Spleen (tissue), 11 donors: ENCODE measurements at regions not wholly inside any gene's neighbourhood (a gene's known extent, or its start where the extent isn't known, plus 50 kb on each side); places are given as distances from the start of the nearest gene placed in this dataset.

Source experiments
- DNase-seq: peaks from one replicate; pipeline ENCODE4 v3.0.0-alpha.2; 2020
- H3K27ac ChIP-seq, 8 donors: fragments of 200-600 bp; sonication (generic) in 7 of 8; 1 replicate in 4 of 8; 2 replicates in 4 of 8; pipeline versions ENCODE4 v1.5.0 to v1.8.0; 2016 to 2021; ENCODE audit warnings: inconsistent platforms in 4 of 8, mild to moderate bottlenecking in 4 of 8, moderate library complexity in 1 of 8
- H3K27me3 ChIP-seq, 7 donors: fragments of 200-600 bp; sonication (generic) in 6 of 7; replicated peaks in 1 of 7; 1 replicate in 4 of 7; 2 replicates in 3 of 7; pipeline versions ENCODE4 v1.5.0 to v1.8.0; 2016 to 2021; ENCODE audit warnings: inconsistent platforms in 3 of 7, mild to moderate bottlenecking in 1 of 7
- H3K36me3 ChIP-seq, 6 donors: fragments of 200-600 bp; sonication (generic) in 5 of 6; 1 replicate in 4 of 6; 2 replicates in 2 of 6; pipeline versions ENCODE4 v1.5.0 to v1.8.0; 2016 to 2021; ENCODE audit warnings: inconsistent platforms in 2 of 6
- H3K4me1 ChIP-seq, 6 donors: fragments of 200-600 bp; sonication (generic) in 5 of 6; 1 replicate in 3 of 6; 2 replicates in 3 of 6; pipeline versions ENCODE4 v1.5.0 to v1.8.0; 2016 to 2021; ENCODE audit warnings: inconsistent platforms in 3 of 6
- H3K4me3 ChIP-seq, 8 donors: fragments of 200-600 bp; sonication (generic) in 7 of 8; 1 replicate in 4 of 8; 2 replicates in 4 of 8; pipeline versions ENCODE4 v1.5.0 to v1.8.0; 2016 to 2021; ENCODE audit warnings: inconsistent platforms in 4 of 8, mild to moderate bottlenecking in 4 of 8, moderate library complexity in 2 of 8
- H3K9me3 ChIP-seq, 8 donors: fragments of 200-600 bp; sonication (generic) in 7 of 8; 1 replicate in 4 of 8; 2 replicates in 4 of 8; pipeline versions ENCODE4 v1.5.0 to v1.8.0; 2016 to 2021; ENCODE audit warnings: inconsistent platforms in 4 of 8
- CTCF ChIP-seq, 11 experiments: fragments of 200-600 bp in 7 of 11; fragments of 450-650 bp in 4 of 11; sonication (generic) in 4 of 11; IDR thresholded peaks in 8 of 11; conservative IDR thresholded peaks in 3 of 11; 1 replicate in 7 of 11; 2 replicates in 4 of 11; pipeline versions ENCODE4 v1.4.0 to v1.8.0; 2016 to 2021; ENCODE audit warnings: antibody characterized with exemption in 11 of 11, inconsistent platforms in 4 of 11, mild to moderate bottlenecking in 1 of 11
- POLR2A ChIP-seq, 3 donors: fragments of 450-650 bp; IDR thresholded peaks; one replicate each; pipeline ENCODE4 v1.5.1; 2017; ENCODE audit warnings: antibody characterized with exemption in 3 of 3, mild to moderate bottlenecking in 1 of 3
- POLR2AphosphoS5 ChIP-seq, 3 donors: sonication (generic); formaldehyde crosslinking; IDR thresholded peaks; one replicate each; pipeline ENCODE4 v1.5.1; 2017; ENCODE audit warnings: antibody characterized with exemption in 3 of 3
- WGBS, 5 donors: extraction: QIAGEN DNeasy Blood & Tissue Kit in 3 of 5; methylation state at CpG; one replicate each; pipeline versions ENCODE4 v1.1.5 to v1.1.7; 2013 to 2018; 5-methylcytosine and 5-hydroxymethylcytosine counted together
- intact Hi-C: fragments of 100-400 bp; cut with DNase I; formaldehyde crosslinking; loops from one replicate; pipeline ENCODE4 v1.15.0; 2023; ENCODE audit warnings: low total_unique reads
- donor health status: healthy with polysubstance abuse.
- donor health status: DM: no; HTN: no; CAD: no; lungs with moderate emphysema.
- donor health status: DM: no; HTN: no; CAD: no.
- donor health status: Bipolar disorder and iron deficiency.
- donor health status: healthy.
- donor health status: DM: no; HTN: no; CAD: no.
- donor health status: DM: yes; HTN: yes; CAD: no.

GRCh38 chr4:100075486-100076270 is 114.6 kb downstream of the DDIT4L start:
- no peaks in the 10 kb centered on the region for H3K4me1 ChIP-seq
- no peak overlapping the region for H3K4me3 ChIP-seq
- TF ChIP-seq CTCF (IDR thresholded peaks at IDR 0.05 in 8 of 11, conservative IDR thresholded peaks at IDR 0.05 in 3 of 11) (no peak), POLR2A (IDR thresholded peaks at IDR 0.05) (no peak), POLR2AphosphoS5 (IDR thresholded peaks at IDR 0.05) (no peak)
- H3K9me3 ChIP-seq: no peaks in the 10 kb centered on the region
- no peaks in the 10 kb centered on the region for H3K36me3 ChIP-seq
- no peak for DNase-seq
- H3K27me3 ChIP-seq: no peaks in the 10 kb centered on the region
- 69 to 85% (median 80%) methylated on average over 2 of the region's 2 CpGs for WGBS, 5 donors
- intact Hi-C loops: no loop called here
- no peak overlapping the region for H3K27ac ChIP-seq

- TF ChIP-seq POLR2A (IDR thresholded peaks at IDR 0.05) (no peak), CTCF (IDR thresholded peaks at IDR 0.05 in 8 of 11, conservative IDR thresholded peaks at IDR 0.05 in 3 of 11) (no peak), POLR2AphosphoS5 (IDR thresholded peaks at IDR 0.05) (no peak)
- Histone ChIP-seq H3K9me3 (no peaks in the 10 kb centered on the region), H3K27ac (no peak overlapping the region), H3K4me3 (no peak overlapping the region), H3K27me3 (no peaks in the 10 kb centered on the region), H3K4me1 (no peaks in the 10 kb centered on the region), H3K36me3 (no peaks in the 10 kb centered on the region)
- intact Hi-C loops: no loop called here
- DNase-seq: no peak
Measured at GRCh38 chr4:100075056-100075455, 115.2 kb downstream of the DDIT4L start.

GRCh38 chr4:100071506-100071905 is 118.8 kb downstream of the DDIT4L start:
- TF ChIP-seq POLR2AphosphoS5 (IDR thresholded peaks at IDR 0.05): no peak
- no peak for TF ChIP-seq CTCF (IDR thresholded peaks at IDR 0.05 in 8 of 11, conservative IDR thresholded peaks at IDR 0.05 in 3 of 11)
- no peak for TF ChIP-seq POLR2A (IDR thresholded peaks at IDR 0.05)
- H3K36me3 ChIP-seq: no peaks in the 10 kb centered on the region
- intact Hi-C loops: no loop called here
- H3K27ac ChIP-seq: no peak overlapping the region
- H3K9me3 ChIP-seq: no peaks in the 10 kb centered on the region
- H3K27me3 ChIP-seq: peaks cover 0 to 7% (median 0%) of the 10 kb centered on the region in 7 donors
- 87 to 94% (median 92%) methylated on average over 3 of the region's 3 CpGs for WGBS, 5 donors
- DNase-seq: no peak
- no peak overlapping the region for H3K4me3 ChIP-seq
- H3K4me1 ChIP-seq: no peaks in the 10 kb centered on the region

GRCh38 chr4:100070868-100071267 is 119.4 kb downstream of the DDIT4L start:
- H3K9me3 ChIP-seq: no peaks in the 10 kb centered on the region
- H3K27ac ChIP-seq: no peak overlapping the region
- DNase-seq: no peak
- H3K4me1 ChIP-seq: no peaks in the 10 kb centered on the region
- H3K27me3 ChIP-seq: peaks cover 0 to 7% (median 0%) of the 10 kb centered on the region in 7 donors
- intact Hi-C loops: no loop called here
- TF ChIP-seq POLR2A (IDR thresholded peaks at IDR 0.05): no peak
- no peak for TF ChIP-seq POLR2AphosphoS5 (IDR thresholded peaks at IDR 0.05)
- no peak for TF ChIP-seq CTCF (IDR thresholded peaks at IDR 0.05 in 8 of 11, conservative IDR thresholded peaks at IDR 0.05 in 3 of 11)
- no peak overlapping the region for H3K4me3 ChIP-seq
- 90 to 95% (median 93%) methylated on average over 4 of the region's 4 CpGs for WGBS, 5 donors
- no peaks in the 10 kb centered on the region for H3K36me3 ChIP-seq
